Mesenchymal stem cell (in vitro differentiated cells and primary cell): ENCODE measurements at regions not wholly inside any gene's neighbourhood (a gene's known extent, or its start where the extent isn't known, plus 50 kb on each side); places are given as distances from the start of the nearest gene placed in this dataset.

Experiments used
- DNase-seq: peaks from one replicate; pipeline ENCODE4 v3.0.0-alpha.2; 2013
- H2AFZ ChIP-seq: one replicate; pipeline ENCODE4 v1.6.1; 2013; ENCODE audit warnings: low read depth, mild to moderate bottlenecking, control low read depth, inconsistent platforms, low read length, moderate library complexity
- H2AK5ac ChIP-seq: 2 replicates; pipeline ENCODE4 v1.6.1; 2013; ENCODE audit warnings: low read length, moderate library complexity, mild to moderate bottlenecking, inconsistent platforms; ENCODE audit not compliant: severe bottlenecking
- H2BK120ac ChIP-seq: one replicate; pipeline ENCODE4 v1.6.1; 2013; ENCODE audit warnings: low read depth, mild to moderate bottlenecking, inconsistent platforms, low read length, moderate library complexity
- H2BK12ac ChIP-seq, 2 experiments: one replicate each; pipeline ENCODE4 v1.6.1; 2013; ENCODE audit warnings: inconsistent platforms in 2 of 2, low read length in 2 of 2, mild to moderate bottlenecking in 2 of 2, moderate library complexity in 2 of 2, control low read depth in 1 of 2
- H2BK15ac ChIP-seq: one replicate; pipeline ENCODE4 v1.6.1; 2013; ENCODE audit warnings: mild to moderate bottlenecking, low read depth, inconsistent platforms; ENCODE audit not compliant: poor library complexity, severe bottlenecking
- H2BK5ac ChIP-seq: 2 replicates; pipeline ENCODE4 v1.6.1; 2013; ENCODE audit warnings: low read depth, mild to moderate bottlenecking, low read length, control low read depth, inconsistent platforms; ENCODE audit not compliant: poor library complexity, severe bottlenecking
- H3K14ac ChIP-seq, 2 experiments: one replicate each; pipeline ENCODE4 v1.6.1; 2013; ENCODE audit warnings: inconsistent platforms in 2 of 2, low read length in 2 of 2, control low read depth in 1 of 2, mild to moderate bottlenecking in 1 of 2, moderate library complexity in 1 of 2
- H3K18ac ChIP-seq, 2 experiments: one replicate each; pipeline ENCODE4 v1.6.1; 2013; ENCODE audit warnings: inconsistent platforms in 2 of 2, low read length in 2 of 2, control low read depth in 1 of 2, low read depth in 1 of 2, mild to moderate bottlenecking in 1 of 2
- H3K23ac ChIP-seq, 2 experiments: one replicate each; pipeline ENCODE4 v1.6.1; 2013; ENCODE audit warnings: inconsistent platforms in 2 of 2, low read length in 2 of 2, mild to moderate bottlenecking in 2 of 2, moderate library complexity in 2 of 2, control low read depth in 1 of 2
- H3K27ac ChIP-seq: 2 replicates; pipeline ENCODE4 v1.5.1; 2013; ENCODE audit warnings: mild to moderate bottlenecking, moderate library complexity, low read length, control low read depth, inconsistent platforms; ENCODE audit not compliant: poor library complexity, severe bottlenecking
- H3K27me3 ChIP-seq, 2 experiments: 2 replicates each; pipeline versions ENCODE4 v1.6.1 to v1.7.0; 2013; ENCODE audit warnings: low read length in 2 of 2, mild to moderate bottlenecking in 2 of 2, moderate library complexity in 2 of 2, control low read depth in 1 of 2, inconsistent platforms in 1 of 2; ENCODE audit not compliant: control insufficient read depth in 1 of 2, insufficient read depth in 1 of 2
- H3K36me3 ChIP-seq, 2 experiments: 2 replicates each; pipeline versions ENCODE4 v1.6.1 to v1.7.0; 2013; ENCODE audit warnings: low read length in 2 of 2, control low read depth in 1 of 2, inconsistent platforms in 1 of 2, low read depth in 1 of 2, mild to moderate bottlenecking in 1 of 2; ENCODE audit not compliant: insufficient read depth in 2 of 2, control insufficient read depth in 1 of 2
- H3K4ac ChIP-seq, 2 experiments: one replicate each; pipeline ENCODE4 v1.6.1; 2013; ENCODE audit warnings: inconsistent platforms in 2 of 2, low read length in 2 of 2, mild to moderate bottlenecking in 2 of 2, moderate library complexity in 2 of 2, control low read depth in 1 of 2, low read depth in 1 of 2
- H3K4me1 ChIP-seq: 2 replicates; pipeline ENCODE4 v1.6.1; 2013; ENCODE audit warnings: low read depth, low read length, control low read depth; ENCODE audit not compliant: control insufficient read depth, insufficient read depth
- H3K4me2 ChIP-seq: 2 replicates; pipeline ENCODE4 v1.6.1; 2013; ENCODE audit warnings: low read length, mild to moderate bottlenecking, inconsistent platforms; ENCODE audit not compliant: poor library complexity, severe bottlenecking
- H3K4me3 ChIP-seq, 2 experiments: 2 replicates each; pipeline versions ENCODE4 v1.5.1 to v1.7.0; 2013; ENCODE audit warnings: low read length in 2 of 2, mild to moderate bottlenecking in 2 of 2, control low read depth in 1 of 2, low read depth in 1 of 2; ENCODE audit not compliant: insufficient read depth in 1 of 2
- H3K79me1 ChIP-seq: replicated peaks from 2 replicates; pipeline ENCODE4 v1.6.1; 2013; ENCODE audit warnings: mild to moderate bottlenecking, control low read depth, low read length, inconsistent platforms; ENCODE audit not compliant: poor library complexity, severe bottlenecking
- H3K9ac ChIP-seq: 2 replicates; pipeline ENCODE4 v1.7.0; 2013; ENCODE audit warnings: mild to moderate bottlenecking, low read length, moderate library complexity
- H3K9me3 ChIP-seq: 2 replicates; pipeline ENCODE4 v1.7.0; 2013; ENCODE audit warnings: mild to moderate bottlenecking, low read length; ENCODE audit not compliant: control insufficient read depth
- H4K8ac ChIP-seq: one replicate; pipeline ENCODE4 v1.6.1; 2013; ENCODE audit warnings: inconsistent platforms, mild to moderate bottlenecking, low read length, moderate library complexity
- H4K91ac ChIP-seq: one replicate; pipeline ENCODE4 v1.6.1; 2013; ENCODE audit warnings: mild to moderate bottlenecking, low read length, inconsistent platforms
- WGBS: methylation state at CpG from one replicate; pipeline ENCODE4 v1.1.7; 2013; ENCODE audit warnings: mixed read lengths; 5-methylcytosine and 5-hydroxymethylcytosine counted together

DNA sequence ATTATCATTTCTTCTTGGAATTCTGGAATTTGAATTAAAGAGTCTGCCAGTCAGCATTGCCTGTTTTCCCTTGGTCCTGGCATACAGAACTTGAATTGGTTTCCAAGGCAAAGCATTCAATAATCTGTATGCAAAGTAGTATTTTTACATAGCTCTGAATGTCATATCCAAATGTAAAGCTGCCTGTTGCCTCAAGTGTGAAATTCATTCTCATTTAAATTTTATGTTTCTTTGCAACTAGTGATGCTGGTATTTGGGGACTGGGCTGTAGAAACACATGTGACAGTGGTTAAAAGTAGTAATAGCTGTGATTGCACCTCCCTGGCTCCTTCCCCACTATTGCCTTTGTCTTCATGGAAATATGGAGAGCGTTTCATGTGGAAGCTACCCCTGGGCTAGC, 743.9 kb upstream of the GOLIM4 start:
- Histone ChIP-seq H3K23ac (no peak overlapping the region), H3K4me2 (no peak overlapping the region), H3K79me1 (no peaks in the 10 kb centered on the region), H4K91ac (no peak overlapping the region), H2BK15ac (no peak overlapping the region), H4K8ac (no peak overlapping the region), H3K9ac (no peak overlapping the region), H2BK12ac (no peak overlapping the region), H2BK5ac (no peak overlapping the region), H3K27ac (no peak overlapping the region), H3K4ac (no peak overlapping the region), H3K4me3 (no peak overlapping the region), H2AK5ac (no peak overlapping the region), H2AFZ (no peak overlapping the region), H2BK120ac (no peak overlapping the region), H3K9me3 (no peaks in the 10 kb centered on the region), H3K27me3 (peaks cover 0 to 3% of the 10 kb centered on the region in 2 experiments), H3K14ac (no peak overlapping the region), H3K18ac (no peak overlapping the region), H3K4me1 (no peaks in the 10 kb centered on the region), H3K36me3 (no peaks in the 10 kb centered on the region)
- WGBS: 50% methylated on average over 1 of the region's 1 CpG
- no peak for DNase-seq

DNA sequence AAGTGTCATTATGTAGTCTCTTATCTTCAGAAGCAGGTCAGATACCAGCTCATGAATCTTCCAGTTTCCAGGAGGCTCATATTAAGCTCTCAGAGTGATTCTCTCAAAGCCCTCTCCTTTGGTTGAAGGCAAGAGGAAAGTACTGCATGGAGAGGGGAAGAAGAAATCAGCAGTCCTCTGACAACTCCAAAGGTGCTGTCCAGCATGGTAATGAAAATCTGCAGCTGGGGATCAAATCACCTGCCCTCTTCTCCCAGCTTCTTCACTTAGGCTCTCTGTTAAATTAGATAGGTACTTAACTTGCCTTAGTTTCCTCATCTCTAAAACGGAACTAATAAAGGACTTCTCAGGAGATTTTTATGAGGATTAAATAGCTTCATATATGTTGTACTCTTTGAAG, 738.8 kb upstream of the GOLIM4 start:
- no peak overlapping the region for H2BK15ac ChIP-seq
- no peak overlapping the region for H4K8ac ChIP-seq
- no peak overlapping the region for H3K14ac ChIP-seq
- H3K79me1 ChIP-seq: no peaks in the 10 kb centered on the region
- no peak overlapping the region for H2BK120ac ChIP-seq
- H4K91ac ChIP-seq: no peak overlapping the region
- DNase-seq: no peak
- H3K27ac ChIP-seq: no peak overlapping the region
- no peak overlapping the region for H2BK5ac ChIP-seq
- WGBS: no CpG with 5 or more reads among the region's 1 CpG
- no peak overlapping the region for H2BK12ac ChIP-seq
- H3K36me3 ChIP-seq: no peaks in the 10 kb centered on the region
- no peak overlapping the region for H3K4me3 ChIP-seq
- H3K9ac ChIP-seq: no peak overlapping the region
- no peak overlapping the region for H3K23ac ChIP-seq
- H3K4me1 ChIP-seq: no peaks in the 10 kb centered on the region
- no peak overlapping the region for H2AFZ ChIP-seq
- no peak overlapping the region for H3K4ac ChIP-seq
- H2AK5ac ChIP-seq: no peak overlapping the region
- H3K9me3 ChIP-seq: no peaks in the 10 kb centered on the region
- H3K4me2 ChIP-seq: no peak overlapping the region
- H3K18ac ChIP-seq: no peak overlapping the region
- no peaks in the 10 kb centered on the region for H3K27me3 ChIP-seq

DNA sequence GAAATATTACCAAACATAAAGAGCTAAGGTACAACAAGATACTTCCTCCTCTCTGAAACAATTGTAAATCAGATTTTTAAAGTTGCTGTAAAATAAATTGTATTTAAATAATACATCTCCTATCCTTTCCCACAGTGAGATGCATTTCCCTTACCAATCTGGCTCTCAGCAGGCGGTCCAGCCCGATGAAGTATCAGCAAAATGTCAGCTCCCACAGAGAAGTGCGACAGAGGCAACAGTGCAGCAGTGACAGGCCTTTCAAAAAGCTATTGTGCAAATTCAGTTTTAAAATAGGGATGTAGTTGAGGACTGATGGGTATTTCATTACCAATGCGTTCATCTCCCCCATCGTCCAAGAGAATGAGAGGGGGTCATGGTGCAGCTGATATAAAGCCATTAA, 733.2 kb upstream of the GOLIM4 start:
- H3K36me3 ChIP-seq: no peaks in the 10 kb centered on the region
- no peak overlapping the region for H4K8ac ChIP-seq
- no peak overlapping the region for H3K4me3 ChIP-seq
- no peaks in the 10 kb centered on the region for H3K27me3 ChIP-seq
- H2BK15ac ChIP-seq: no peak overlapping the region
- no peak overlapping the region for H3K9ac ChIP-seq
- H3K4me1 ChIP-seq: no peaks in the 10 kb centered on the region
- no peak overlapping the region for H2BK120ac ChIP-seq
- H3K18ac ChIP-seq: no peak overlapping the region
- H3K23ac ChIP-seq: no peak overlapping the region
- no peaks in the 10 kb centered on the region for H3K9me3 ChIP-seq
- no peak for DNase-seq
- H2AFZ ChIP-seq: no peak overlapping the region
- WGBS: 63% methylated on average over 5 of the region's 5 CpGs
- H3K4me2 ChIP-seq: no peak overlapping the region
- H2AK5ac ChIP-seq: no peak overlapping the region
- H4K91ac ChIP-seq: no peak overlapping the region
- no peaks in the 10 kb centered on the region for H3K79me1 ChIP-seq
- H3K14ac ChIP-seq: no peak overlapping the region
- no peak overlapping the region for H2BK12ac ChIP-seq
- no peak overlapping the region for H3K27ac ChIP-seq
- H3K4ac ChIP-seq: no peak overlapping the region
- H2BK5ac ChIP-seq: no peak overlapping the region

DNA sequence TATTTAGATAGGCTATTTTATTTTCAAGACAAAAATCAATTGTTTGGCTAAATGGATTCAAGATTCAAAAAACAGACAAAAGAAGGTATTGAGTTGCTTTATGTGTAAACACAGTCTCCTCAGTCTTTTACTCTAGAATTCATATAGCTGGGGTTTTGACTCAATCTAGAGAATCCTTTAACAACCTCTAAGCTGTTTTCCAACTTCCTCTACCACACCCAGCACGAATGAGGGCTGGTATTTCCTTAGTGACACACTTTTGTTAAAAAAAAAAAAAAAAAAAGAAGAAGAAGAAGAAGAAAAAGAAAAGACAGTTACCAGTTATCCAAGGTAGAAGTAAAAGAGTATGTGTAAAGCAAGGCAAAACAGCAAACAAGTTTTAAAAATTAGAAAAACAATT, 732.8 kb upstream of the GOLIM4 start:
- no peak for DNase-seq
- Histone ChIP-seq H3K18ac (no peak overlapping the region), H3K14ac (no peak overlapping the region), H3K36me3 (no peaks in the 10 kb centered on the region), H2BK5ac (no peak overlapping the region), H3K79me1 (no peaks in the 10 kb centered on the region), H3K4me1 (no peaks in the 10 kb centered on the region), H4K8ac (no peak overlapping the region), H2AK5ac (no peak overlapping the region), H3K9ac (no peak overlapping the region), H3K9me3 (no peaks in the 10 kb centered on the region), H2BK120ac (no peak overlapping the region), H2AFZ (no peak overlapping the region), H2BK15ac (no peak overlapping the region), H3K23ac (no peak overlapping the region), H3K4me3 (no peak overlapping the region), H3K27me3 (no peaks in the 10 kb centered on the region), H2BK12ac (no peak overlapping the region), H3K4me2 (no peak overlapping the region), H3K4ac (no peak overlapping the region), H3K27ac (no peak overlapping the region), H4K91ac (no peak overlapping the region)
- WGBS: no CpG with 5 or more reads among the region's 1 CpG
